OCI-LY1 (cell line): ENCODE measurements at regions not wholly inside any gene's neighbourhood (a gene's known extent, or its start where the extent isn't known, plus 50 kb on each side); places are given as distances from the start of the nearest gene placed in this dataset.

Experiments used
- H2AFZ ChIP-seq: fragments of 200-600 bp; sonication (generic), shearing (Covaris generic); 2 replicates; pipeline ENCODE4 v1.6.0; 2014; ENCODE audit warnings: antibody characterized with exemption, mild to moderate bottlenecking, low read length
- H3F3A ChIP-seq: fragments of 200-600 bp; sonication (generic), shearing (Covaris generic); 2 replicates; pipeline ENCODE4 v1.6.0; 2014; ENCODE audit warnings: mild to moderate bottlenecking, antibody characterized with exemption, low read length, moderate library complexity; ENCODE audit not compliant: insufficient read depth
- H3K27ac ChIP-seq: fragments of 200-600 bp; sonication (generic); 2 replicates; pipeline ENCODE4 v1.5.1; 2014; ENCODE audit warnings: low read length, mixed run types, mild to moderate bottlenecking, low read depth; ENCODE audit not compliant: poor library complexity, severe bottlenecking
- H3K27me3 ChIP-seq: fragments of 200-600 bp; sonication (generic); 2 replicates; pipeline ENCODE4 v1.6.0; 2014; ENCODE audit warnings: antibody characterized with exemption, mild to moderate bottlenecking, low read length, moderate library complexity; ENCODE audit not compliant: insufficient read depth
- H3K36me3 ChIP-seq: fragments of 200-600 bp; sonication (generic); 2 replicates; pipeline ENCODE4 v1.6.1; 2014; ENCODE audit warnings: mild to moderate bottlenecking, antibody characterized with exemption, low read length, moderate library complexity, mixed read lengths; ENCODE audit not compliant: insufficient read depth
- H3K4me1 ChIP-seq: fragments of 200-600 bp; sonication (generic); 2 replicates; pipeline ENCODE4 v1.5.1; 2014; ENCODE audit warnings: mild to moderate bottlenecking, low read length, moderate library complexity; ENCODE audit not compliant: insufficient read depth, severe bottlenecking
- H3K4me2 ChIP-seq: fragments of 200-600 bp; sonication (generic), shearing (Covaris generic); 2 replicates; pipeline ENCODE4 v1.6.1; 2014; ENCODE audit warnings: low read length
- H3K4me3 ChIP-seq: fragments of 200-600 bp; sonication (generic); 2 replicates; pipeline ENCODE4 v1.5.1; 2014; ENCODE audit warnings: low read length, low read depth, mild to moderate bottlenecking, mixed read lengths; ENCODE audit not compliant: poor library complexity, severe bottlenecking
- H3K79me2 ChIP-seq: fragments of 200-600 bp; shearing (Covaris generic); 2 replicates; pipeline ENCODE4 v1.6.1; 2016; ENCODE audit warnings: mixed run types, low read length, mixed read lengths; ENCODE audit not compliant: insufficient read depth
- H3K9ac ChIP-seq: fragments of 200-600 bp; sonication (generic), shearing (Covaris generic); 2 replicates; pipeline ENCODE4 v1.6.1; 2014; ENCODE audit warnings: mild to moderate bottlenecking, low read length, mixed read lengths
- H3K9me2 ChIP-seq: fragments of 200-600 bp; sonication (generic), shearing (Covaris generic); 2 replicates; pipeline ENCODE4 v1.6.1; 2014; ENCODE audit warnings: low read depth, mild to moderate bottlenecking, low read length, mixed read lengths
- H3K9me3 ChIP-seq: fragments of 200-600 bp; shearing (Covaris generic); 2 replicates; pipeline ENCODE4 v1.6.1; 2014; ENCODE audit warnings: low read length, mixed read lengths
- H4K20me1 ChIP-seq: fragments of 200-600 bp; sonication (generic), shearing (Covaris generic); 2 replicates; pipeline ENCODE4 v1.6.0; 2016; ENCODE audit warnings: mild to moderate bottlenecking, low read length; ENCODE audit not compliant: insufficient read depth
- CTCF ChIP-seq: fragments of 200-600 bp; sonication (generic), shearing (Covaris generic); IDR thresholded peaks from 2 replicates; pipeline ENCODE4 v1.5.1; 2017; ENCODE audit warnings: mild to moderate bottlenecking, antibody characterized with exemption, low read length, moderate library complexity, mixed read lengths
- EZH2 ChIP-seq: fragments of 200-600 bp; sonication (generic), shearing (Covaris generic); IDR thresholded peaks from 2 replicates; pipeline ENCODE4 v1.8.0; 2017; ENCODE audit warnings: borderline replicate concordance, mixed run types, mild to moderate bottlenecking, antibody characterized with exemption, low read length, moderate library complexity, mixed read lengths

GRCh38 chr10:100683004-100683403, 62.4 kb upstream of the PAX2 start:
- Histone ChIP-seq H3K9me3 (no peaks in the 10 kb centered on the region), H3K4me1 (no peaks in the 10 kb centered on the region), H4K20me1 (no peaks in the 10 kb centered on the region), H3K27ac (no peak overlapping the region), H3K79me2 (no peaks in the 10 kb centered on the region), H3F3A (no peaks in the 10 kb centered on the region), H3K27me3 (no peaks in the 10 kb centered on the region), H2AFZ (no peak overlapping the region), H3K4me2 (no peak overlapping the region), H3K9ac (no peak overlapping the region), H3K36me3 (no peaks in the 10 kb centered on the region), H3K4me3 (no peak overlapping the region), H3K9me2 (no peaks in the 10 kb centered on the region)
- TF ChIP-seq EZH2 (no peak), CTCF (no peak)

DNA sequence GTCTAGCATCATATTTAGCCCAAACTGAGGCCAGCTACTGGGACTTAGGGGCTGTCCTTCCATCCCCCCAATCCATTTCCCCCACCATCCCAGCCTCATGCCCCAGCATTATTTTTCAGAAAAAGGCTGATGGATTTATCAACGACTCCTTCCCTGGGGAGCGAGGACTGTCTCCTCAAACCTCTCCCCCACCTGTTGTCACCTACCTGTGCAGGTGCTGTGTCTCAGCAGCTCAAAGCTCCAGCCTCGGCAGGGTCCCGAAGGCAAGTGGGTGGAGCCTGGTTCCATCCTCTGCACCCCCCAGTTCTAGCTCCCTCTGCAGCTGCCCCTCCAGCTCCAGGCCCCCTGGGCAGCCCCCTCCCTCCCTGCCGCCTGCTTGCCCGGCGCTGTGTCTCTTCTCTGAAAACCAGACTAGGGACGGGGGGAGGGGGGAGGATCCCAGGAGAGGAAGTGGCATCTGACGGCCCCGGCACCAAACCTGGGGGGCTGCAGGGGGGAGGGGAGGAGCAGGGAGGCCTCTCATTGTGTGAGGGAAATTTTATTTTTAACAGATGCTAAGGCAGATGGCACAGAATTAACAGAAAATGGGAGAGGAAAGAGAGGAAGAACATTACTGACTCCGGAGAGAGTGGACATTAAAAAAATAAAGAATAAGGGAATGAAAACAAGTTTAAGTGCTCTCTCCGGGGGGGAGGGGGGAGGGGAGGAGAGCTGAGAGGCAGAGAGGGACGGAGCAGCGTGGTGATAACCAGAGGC, 61.7 kb upstream of the PAX2 start:
- Histone ChIP-seq H3K27me3 (no peaks in the 10 kb centered on the region), H3K4me2 (no peak overlapping the region)

GRCh38 chr10:100684688-100685235, 60.6 kb upstream of the PAX2 start:
- Histone ChIP-seq H3K9ac (no peak overlapping the region), H3K9me2 (no peaks in the 10 kb centered on the region), H3K36me3 (no peaks in the 10 kb centered on the region), H3K4me3 (no peak overlapping the region), H3K4me1 (no peaks in the 10 kb centered on the region), H3K27ac (no peak overlapping the region), H3K4me2 (no peak overlapping the region), H3F3A (no peaks in the 10 kb centered on the region), H4K20me1 (no peaks in the 10 kb centered on the region), H3K9me3 (no peaks in the 10 kb centered on the region), H3K27me3 (no peaks in the 10 kb centered on the region), H3K79me2 (no peaks in the 10 kb centered on the region), H2AFZ (no peak overlapping the region)
- TF ChIP-seq CTCF (no peak), EZH2 (no peak)

More for the DNA sequence above, 61.7 kb upstream of the PAX2 start:
- Histone ChIP-seq H3F3A (no peaks in the 10 kb centered on the region), H3K4me3 (no peak overlapping the region), H3K79me2 (no peaks in the 10 kb centered on the region), H3K9me3 (no peaks in the 10 kb centered on the region), H3K9me2 (no peaks in the 10 kb centered on the region), H3K27ac (no peak overlapping the region), H3K4me1 (no peaks in the 10 kb centered on the region), H3K36me3 (no peaks in the 10 kb centered on the region), H3K9ac (no peak overlapping the region), H2AFZ (no peak overlapping the region), H4K20me1 (no peaks in the 10 kb centered on the region)
- no peak for TF ChIP-seq CTCF
- TF ChIP-seq EZH2, result no peak
